ENCODE measurements at regions not wholly inside any gene's neighbourhood (a gene's known extent, or its start where the extent isn't known, plus 50 kb on each side); places are given as distances from the start of the nearest gene placed in this dataset.

DNA sequence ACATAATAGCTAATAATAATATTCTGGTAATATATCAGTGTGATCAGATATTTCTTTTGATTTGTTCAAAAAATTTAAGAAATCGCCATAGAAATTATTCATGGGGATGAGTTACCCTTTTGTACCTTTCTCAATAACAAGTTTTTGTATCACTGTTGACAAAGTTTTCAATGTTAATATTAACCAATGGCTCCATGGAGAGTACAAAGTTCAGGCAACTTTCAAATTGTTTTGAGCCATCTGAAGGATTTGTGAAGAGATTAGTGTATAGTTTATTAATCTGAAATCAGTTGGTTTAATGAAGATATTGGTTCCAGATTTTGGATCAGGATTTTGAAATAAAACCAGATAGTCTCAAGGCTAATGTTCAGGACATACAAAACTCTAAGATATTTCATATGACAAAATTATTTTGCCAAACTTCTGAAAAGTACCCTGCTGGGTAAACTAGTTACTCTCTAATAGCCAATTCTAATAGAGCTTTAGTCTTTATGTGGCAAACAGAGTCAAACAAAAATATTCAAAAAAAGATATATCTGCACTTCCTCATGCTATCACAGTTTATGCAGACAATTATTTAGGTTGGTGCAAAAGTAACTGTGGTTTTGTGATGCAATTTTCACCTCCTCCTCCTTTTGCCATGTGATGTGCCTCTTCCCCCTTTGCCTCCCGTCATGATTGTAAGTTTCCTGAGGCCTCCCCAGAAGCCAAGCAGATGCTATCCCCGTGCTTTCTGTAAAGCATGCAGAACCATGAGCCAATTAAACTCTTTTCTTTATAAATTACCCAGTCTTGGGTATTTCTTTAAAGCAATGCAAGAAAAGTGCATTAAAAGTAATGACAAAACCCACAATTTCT, 1105.0 kb downstream of the PLA2G4A start:
- TF ChIP-seq, protein P1, sequence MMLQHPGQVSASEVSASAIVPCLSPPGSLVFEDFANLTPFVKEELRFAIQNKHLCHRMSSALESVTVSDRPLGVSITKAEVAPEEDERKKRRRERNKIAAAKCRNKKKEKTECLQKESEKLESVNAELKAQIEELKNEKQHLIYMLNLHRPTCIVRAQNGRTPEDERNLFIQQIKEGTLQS (IDR thresholded peaks at IDR 0.05) = no peak
- TF ChIP-seq GABPA (IDR thresholded peaks at IDR 0.05 in 1 of 2, conservative IDR thresholded peaks at IDR 0.05 in 1 of 2) = no peak
- TF ChIP-seq FOXA1 (IDR thresholded peaks at IDR 0.05) = peak; percentile 42
- TF ChIP-seq JUND (IDR thresholded peaks at IDR 0.05) = peak in 1 of 2 donors; percentile 52
- TF ChIP-seq HNF4A (conservative IDR thresholded peaks at IDR 0.05) = peak; percentile 94 to 96
- peak; percentile 85 for TF ChIP-seq HNF4G (IDR thresholded peaks at IDR 0.05)
- peak in 1 of 2 donors; percentile 19 for TF ChIP-seq RAD21 (IDR thresholded peaks at IDR 0.05)
- TF ChIP-seq, protein P2, sequence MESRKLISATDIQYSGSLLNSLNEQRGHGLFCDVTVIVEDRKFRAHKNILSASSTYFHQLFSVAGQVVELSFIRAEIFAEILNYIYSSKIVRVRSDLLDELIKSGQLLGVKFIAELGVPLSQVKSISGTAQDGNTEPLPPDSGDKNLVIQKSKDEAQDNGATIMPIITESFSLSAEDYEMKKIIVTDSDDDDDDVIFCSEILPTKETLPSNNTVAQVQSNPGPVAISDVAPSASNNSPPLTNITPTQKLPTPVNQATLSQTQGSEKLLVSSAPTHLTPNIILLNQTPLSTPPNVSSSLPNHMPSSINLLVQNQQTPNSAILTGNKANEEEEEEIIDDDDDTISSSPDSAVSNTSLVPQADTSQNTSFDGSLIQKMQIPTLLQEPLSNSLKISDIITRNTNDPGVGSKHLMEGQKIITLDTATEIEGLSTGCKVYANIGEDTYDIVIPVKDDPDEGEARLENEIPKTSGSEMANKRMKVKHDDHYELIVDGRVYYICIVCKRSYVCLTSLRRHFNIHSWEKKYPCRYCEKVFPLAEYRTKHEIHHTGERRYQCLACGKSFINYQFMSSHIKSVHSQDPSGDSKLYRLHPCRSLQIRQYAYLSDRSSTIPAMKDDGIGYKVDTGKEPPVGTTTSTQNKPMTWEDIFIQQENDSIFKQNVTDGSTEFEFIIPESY (IDR thresholded peaks at IDR 0.05) = peak; percentile 35
- TF ChIP-seq, protein P3, sequence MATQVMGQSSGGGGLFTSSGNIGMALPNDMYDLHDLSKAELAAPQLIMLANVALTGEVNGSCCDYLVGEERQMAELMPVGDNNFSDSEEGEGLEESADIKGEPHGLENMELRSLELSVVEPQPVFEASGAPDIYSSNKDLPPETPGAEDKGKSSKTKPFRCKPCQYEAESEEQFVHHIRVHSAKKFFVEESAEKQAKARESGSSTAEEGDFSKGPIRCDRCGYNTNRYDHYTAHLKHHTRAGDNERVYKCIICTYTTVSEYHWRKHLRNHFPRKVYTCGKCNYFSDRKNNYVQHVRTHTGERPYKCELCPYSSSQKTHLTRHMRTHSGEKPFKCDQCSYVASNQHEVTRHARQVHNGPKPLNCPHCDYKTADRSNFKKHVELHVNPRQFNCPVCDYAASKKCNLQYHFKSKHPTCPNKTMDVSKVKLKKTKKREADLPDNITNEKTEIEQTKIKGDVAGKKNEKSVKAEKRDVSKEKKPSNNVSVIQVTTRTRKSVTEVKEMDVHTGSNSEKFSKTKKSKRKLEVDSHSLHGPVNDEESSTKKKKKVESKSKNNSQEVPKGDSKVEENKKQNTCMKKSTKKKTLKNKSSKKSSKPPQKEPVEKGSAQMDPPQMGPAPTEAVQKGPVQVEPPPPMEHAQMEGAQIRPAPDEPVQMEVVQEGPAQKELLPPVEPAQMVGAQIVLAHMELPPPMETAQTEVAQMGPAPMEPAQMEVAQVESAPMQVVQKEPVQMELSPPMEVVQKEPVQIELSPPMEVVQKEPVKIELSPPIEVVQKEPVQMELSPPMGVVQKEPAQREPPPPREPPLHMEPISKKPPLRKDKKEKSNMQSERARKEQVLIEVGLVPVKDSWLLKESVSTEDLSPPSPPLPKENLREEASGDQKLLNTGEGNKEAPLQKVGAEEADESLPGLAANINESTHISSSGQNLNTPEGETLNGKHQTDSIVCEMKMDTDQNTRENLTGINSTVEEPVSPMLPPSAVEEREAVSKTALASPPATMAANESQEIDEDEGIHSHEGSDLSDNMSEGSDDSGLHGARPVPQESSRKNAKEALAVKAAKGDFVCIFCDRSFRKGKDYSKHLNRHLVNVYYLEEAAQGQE (IDR thresholded peaks at IDR 0.05) = peak; percentile 68
- TF ChIP-seq FOXA2 (IDR thresholded peaks at IDR 0.05) = peak; percentile 73
- TF ChIP-seq NR2F2 (IDR thresholded peaks at IDR 0.05) = no peak
- peak; percentile 80 for TF ChIP-seq YY1 (IDR thresholded peaks at IDR 0.05)
- TF ChIP-seq RXRA (IDR thresholded peaks at IDR 0.05) = peak in 1 of 2 donors; percentile 15
- TF ChIP-seq SP1 (IDR thresholded peaks at IDR 0.05) = peak; percentile 96
- DNase-seq (ENCODE audit: low spot score) = no peak
- Histone ChIP-seq H3K27me3 (ENCODE audit: control insufficient read depth in 4 of 4, insufficient read depth in 4 of 4, low read length in 3 of 4) (no peaks in the 10 kb centered on the region), H3K27ac (ENCODE audit: low read depth in 1 of 2, low read length in 2 of 2) (peak overlapping the region; percentile 68 to 77), H3K9ac (ENCODE audit: low read depth in 1 of 2, low read length in 2 of 2) (no peak overlapping the region), H3K9me3 (ENCODE audit: control insufficient read depth in 4 of 4, low read length in 3 of 4) (peaks cover 0 to 2% (median 0%) of the 10 kb centered on the region in 4 donors), H3K4me1 (ENCODE audit: control insufficient read depth in 4 of 4, insufficient read depth in 4 of 4, low read length in 3 of 4) (peaks cover 2 to 17% (median 6%) of the 10 kb centered on the region in 4 donors), H3K4me3 (ENCODE audit: low read depth in 1 of 3, low read length in 3 of 3) (no peak overlapping the region), H3K36me3 (ENCODE audit: control insufficient read depth in 4 of 4, insufficient read depth in 3 of 4, low read depth in 1 of 4, low read length in 3 of 4) (no peaks in the 10 kb centered on the region)
- 48% methylated on average over 3 of the region's 3 CpGs for WGBS

DNA sequence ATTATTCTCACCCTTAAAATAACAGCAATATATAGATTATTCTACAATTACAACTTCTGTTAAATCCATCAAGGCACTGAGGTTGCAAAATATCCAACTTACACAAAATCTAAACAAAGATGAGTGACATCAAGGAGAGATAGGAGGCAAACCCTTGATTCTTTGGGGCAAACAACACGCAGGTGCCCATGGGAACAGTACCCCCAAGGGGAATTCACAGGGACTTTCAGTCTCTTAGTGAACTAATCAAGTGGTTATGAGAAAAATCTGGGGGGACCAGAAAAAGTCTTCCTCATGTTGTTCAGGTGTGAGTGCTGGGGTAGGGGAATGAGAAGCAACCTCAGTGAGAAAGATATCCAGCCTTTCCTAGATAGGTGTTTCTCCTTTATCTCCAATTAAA, 1107.9 kb downstream of the PLA2G4A start:
- H3K27me3 ChIP-seq (ENCODE audit: control insufficient read depth in 4 of 4, insufficient read depth in 4 of 4, low read length in 3 of 4) = no peaks in the 10 kb centered on the region
- DNase-seq (ENCODE audit: low spot score) = no peak
- no peak overlapping the region for H3K9ac ChIP-seq (ENCODE audit: low read depth in 1 of 2, low read length in 2 of 2)
- H3K9me3 ChIP-seq (ENCODE audit: control insufficient read depth in 4 of 4, low read length in 3 of 4) = peaks cover 0 to 2% (median 0%) of the 10 kb centered on the region in 4 donors
- no peak for TF ChIP-seq HNF4A (conservative IDR thresholded peaks at IDR 0.05)
- TF ChIP-seq RAD21 (IDR thresholded peaks at IDR 0.05) = no peak
- no peak for TF ChIP-seq RXRA (IDR thresholded peaks at IDR 0.05)
- no peak for TF ChIP-seq JUND (IDR thresholded peaks at IDR 0.05)
- TF ChIP-seq GABPA (IDR thresholded peaks at IDR 0.05 in 1 of 2, conservative IDR thresholded peaks at IDR 0.05 in 1 of 2) = no peak
- WGBS = 85% methylated on average over 1 of the region's 1 CpG
- H3K36me3 ChIP-seq (ENCODE audit: control insufficient read depth in 4 of 4, insufficient read depth in 3 of 4, low read depth in 1 of 4, low read length in 3 of 4) = no peaks in the 10 kb centered on the region
- H3K4me3 ChIP-seq (ENCODE audit: low read depth in 1 of 3, low read length in 3 of 3) = peak overlapping the region in 1 of 3 donors; percentile 8
- no peak overlapping the region for H3K27ac ChIP-seq (ENCODE audit: low read depth in 1 of 2, low read length in 2 of 2)
- H3K4me1 ChIP-seq (ENCODE audit: control insufficient read depth in 4 of 4, insufficient read depth in 4 of 4, low read length in 3 of 4) = peaks cover 0 to 11% (median 3%) of the 10 kb centered on the region in 4 donors

All from liver (tissue), 7 donors.